IPS-20b (cell line): ENCODE measurements at regions not wholly inside any gene's neighbourhood (a gene's known extent, or its start where the extent isn't known, plus 50 kb on each side); places are given as distances from the start of the nearest gene placed in this dataset.

ENCODE experiments used
- H3K27ac ChIP-seq: one replicate; pipeline ENCODE4 v1.5.1; 2013; ENCODE audit warnings: low read length
- H3K27me3 ChIP-seq: 2 replicates; pipeline ENCODE4 v1.6.1; 2013; ENCODE audit warnings: mild to moderate bottlenecking, low read length, inconsistent platforms; ENCODE audit not compliant: insufficient read depth
- H3K36me3 ChIP-seq: 2 replicates; pipeline ENCODE4 v1.6.1; 2013; ENCODE audit warnings: low read depth, mild to moderate bottlenecking, inconsistent platforms, low read length, moderate library complexity; ENCODE audit not compliant: insufficient read depth
- H3K4me1 ChIP-seq: 2 replicates; pipeline ENCODE4 v1.6.1; 2013; ENCODE audit warnings: mild to moderate bottlenecking, control low read depth, inconsistent platforms, low read length, moderate library complexity; ENCODE audit not compliant: insufficient read depth
- H3K4me3 ChIP-seq: 2 replicates; pipeline ENCODE4 v1.5.1; 2013; ENCODE audit warnings: mild to moderate bottlenecking, low read length, inconsistent platforms
- H3K9ac ChIP-seq: 2 replicates; pipeline ENCODE4 v1.6.1; 2013; ENCODE audit warnings: low read depth, mild to moderate bottlenecking, inconsistent platforms, low read length, moderate library complexity
- H3K9me3 ChIP-seq: 2 replicates; pipeline ENCODE4 v1.6.1; 2013; ENCODE audit warnings: mild to moderate bottlenecking, low read depth, low read length, inconsistent platforms; ENCODE audit not compliant: insufficient read depth

DNA sequence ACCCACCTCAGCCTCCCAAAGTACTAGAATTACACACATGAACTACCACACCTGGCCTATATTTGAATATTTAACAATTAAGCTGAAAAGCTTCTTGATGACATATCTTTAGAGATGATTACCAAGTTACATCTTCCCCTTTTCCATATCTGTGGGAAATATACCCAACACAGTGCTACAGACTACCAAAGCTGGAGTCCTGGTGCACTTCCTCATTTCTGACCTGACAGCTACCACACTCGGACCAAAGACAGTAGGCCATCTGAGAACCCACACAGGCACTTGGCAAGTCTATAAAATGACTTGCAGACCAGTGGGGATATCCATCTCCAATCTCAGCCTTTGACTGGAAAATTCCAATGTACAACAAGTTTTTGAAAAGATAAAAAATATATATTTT is 270.4 kb upstream of the KLF14 start:
- no peak overlapping the region for H3K27ac ChIP-seq

DNA sequence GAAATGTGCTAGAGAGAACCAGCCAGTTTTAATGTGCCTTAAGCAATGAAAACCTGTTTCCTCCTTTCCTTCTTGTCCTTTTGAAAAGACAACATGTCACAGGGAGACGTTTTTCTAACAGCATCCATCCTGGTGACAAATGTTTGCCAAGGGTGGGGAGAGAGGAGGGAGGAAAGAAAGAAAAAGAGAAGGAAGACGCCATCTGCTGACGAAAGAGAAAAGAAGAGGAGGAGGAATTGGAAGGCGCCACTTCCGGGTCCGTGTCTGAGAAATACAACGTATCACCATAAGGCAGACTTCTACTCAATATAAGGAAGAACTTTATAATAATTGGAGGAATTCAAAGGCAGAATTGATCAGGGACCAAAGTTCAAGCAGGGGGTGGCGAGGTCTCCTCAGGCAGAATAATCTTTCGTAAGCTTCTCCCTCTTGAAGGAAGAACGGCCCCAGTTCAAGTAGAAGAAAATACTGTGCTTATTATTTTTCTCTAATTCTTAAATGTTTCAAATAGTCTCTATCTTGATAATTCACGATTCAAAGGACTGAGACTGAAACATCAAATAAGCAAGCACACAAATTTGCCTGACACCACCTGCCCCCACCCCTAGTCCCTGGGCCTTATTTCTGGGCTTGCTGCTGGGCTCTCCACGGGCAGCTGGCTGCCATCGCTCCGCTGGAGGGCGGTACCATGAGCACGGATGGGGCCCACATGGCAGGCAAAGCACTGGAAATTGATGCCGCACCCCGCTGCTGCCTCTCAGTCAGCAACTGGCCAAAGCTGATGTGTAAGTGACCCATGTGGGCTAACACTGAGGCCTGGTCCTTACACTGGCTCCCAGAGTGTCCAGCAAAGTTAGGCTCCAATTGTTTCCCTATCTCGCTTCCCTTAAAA is 273.7 kb upstream of the KLF14 start:
- Histone ChIP-seq H3K36me3 (no peaks in the 10 kb centered on the region), H3K9ac (no peak overlapping the region), H3K27me3 (no peaks in the 10 kb centered on the region), H3K27ac (no peak overlapping the region), H3K9me3 (0 out of 2 replicates have a peak, but pooled peaks cover under 1% of the 10 kb centered on the region), H3K4me3 (no peak overlapping the region), H3K4me1 (peaks cover 3% of the 10 kb centered on the region; the same call in 1 of the 2 replicates)

More for the DNA sequence above, 270.4 kb upstream of the KLF14 start:
- Histone ChIP-seq H3K4me3 (no peak overlapping the region), H3K27me3 (no peaks in the 10 kb centered on the region), H3K4me1 (peaks cover 4% of the 10 kb centered on the region), H3K36me3 (no peaks in the 10 kb centered on the region), H3K9me3 (peaks cover 4% of the 10 kb centered on the region; the same call in 1 of the 2 replicates), H3K9ac (no peak overlapping the region)

- Histone ChIP-seq H3K36me3 (no peaks in the 10 kb centered on the region), H3K9me3 (no peaks in the 10 kb centered on the region), H3K27ac (no peak overlapping the region), H3K4me3 (no peak overlapping the region), H3K27me3 (no peaks in the 10 kb centered on the region), H3K9ac (no peak overlapping the region), H3K4me1 (peaks cover 3% of the 10 kb centered on the region; the same call in 1 of the 2 replicates)
These were observed 275.1 kb upstream of the KLF14 start for GRCh38 chr7:131008840-131009711.

- Histone ChIP-seq H3K27ac (no peak overlapping the region), H3K27me3 (no peaks in the 10 kb centered on the region), H3K4me3 (no peak overlapping the region), H3K4me1 (peaks cover 3% of the 10 kb centered on the region; the same call in 1 of the 2 replicates), H3K9me3 (no peaks in the 10 kb centered on the region), H3K36me3 (no peaks in the 10 kb centered on the region), H3K9ac (no peak overlapping the region)
These were observed 276.2 kb upstream of the KLF14 start for GRCh38 chr7:131010029-131010716.

- no peaks in the 10 kb centered on the region for H3K27me3 ChIP-seq
- H3K9ac ChIP-seq = no peak overlapping the region
- H3K27ac ChIP-seq = no peak overlapping the region
- H3K36me3 ChIP-seq = no peaks in the 10 kb centered on the region
- H3K9me3 ChIP-seq = no peaks in the 10 kb centered on the region
- peaks cover 3% of the 10 kb centered on the region; the same call in 1 of the 2 replicates for H3K4me1 ChIP-seq
- H3K4me3 ChIP-seq = no peak overlapping the region
These were observed 276.9 kb upstream of the KLF14 start for GRCh38 chr7:131010717-131011431.

DNA sequence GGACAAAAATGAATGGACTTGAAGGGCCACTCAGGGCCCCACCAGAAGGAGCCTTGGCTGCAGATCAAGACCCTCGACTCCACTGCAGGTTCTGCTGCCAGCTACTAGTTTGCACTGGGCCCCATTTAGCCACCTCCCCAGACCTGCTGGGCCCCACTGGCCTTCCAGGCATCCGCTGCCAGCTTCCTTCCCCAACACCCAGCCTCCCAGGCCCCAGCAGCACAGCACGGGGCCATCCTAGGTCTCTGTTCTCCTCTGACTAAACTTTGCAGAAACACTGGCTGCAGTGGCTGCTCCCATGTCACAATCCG is 277.4 kb upstream of the KLF14 start:
- Histone ChIP-seq H3K4me1 (peaks cover 3% of the 10 kb centered on the region; the same call in 1 of the 2 replicates), H3K27ac (no peak overlapping the region), H3K9ac (no peak overlapping the region), H3K9me3 (no peaks in the 10 kb centered on the region), H3K36me3 (no peaks in the 10 kb centered on the region), H3K27me3 (no peaks in the 10 kb centered on the region), H3K4me3 (no peak overlapping the region)

DNA sequence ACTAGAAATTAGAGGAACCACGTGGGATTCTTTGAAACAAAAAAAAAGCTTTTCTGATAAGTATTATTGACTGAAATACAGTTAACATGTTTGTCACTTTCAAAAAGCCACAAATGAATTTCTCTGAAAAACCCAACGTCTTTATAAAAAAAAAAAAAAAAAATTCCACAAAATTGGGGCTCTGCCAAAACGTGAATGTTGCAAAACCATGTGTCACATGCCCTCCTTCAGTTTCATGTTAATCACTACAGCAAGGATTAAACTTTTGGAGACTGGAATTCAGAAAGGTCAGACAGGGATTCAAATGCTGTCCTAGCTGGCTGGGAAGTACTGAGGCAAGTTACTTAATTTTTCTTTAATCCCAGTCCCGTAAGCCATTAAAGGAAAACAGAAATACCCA is 278.0 kb upstream of the KLF14 start:
- Histone ChIP-seq H3K27ac (no peak overlapping the region), H3K4me3 (no peak overlapping the region), H3K36me3 (no peaks in the 10 kb centered on the region), H3K9me3 (no peaks in the 10 kb centered on the region), H3K9ac (no peak overlapping the region), H3K4me1 (peaks cover 3% of the 10 kb centered on the region; the same call in 1 of the 2 replicates), H3K27me3 (no peaks in the 10 kb centered on the region)

GRCh38 chr7:131012477-131013031 is 278.5 kb upstream of the KLF14 start:
- H3K9me3 ChIP-seq = no peaks in the 10 kb centered on the region
- H3K4me3 ChIP-seq = no peak overlapping the region
- no peaks in the 10 kb centered on the region for H3K36me3 ChIP-seq
- H3K9ac ChIP-seq = no peak overlapping the region
- peaks cover 3% of the 10 kb centered on the region; the same call in 1 of the 2 replicates for H3K4me1 ChIP-seq
- no peak overlapping the region for H3K27ac ChIP-seq
- H3K27me3 ChIP-seq = no peaks in the 10 kb centered on the region

GRCh38 chr7:131013716-131014115 is 279.7 kb upstream of the KLF14 start:
- Histone ChIP-seq H3K27me3 (no peaks in the 10 kb centered on the region), H3K9ac (no peak overlapping the region), H3K4me1 (no peaks in the 10 kb centered on the region), H3K27ac (no peak overlapping the region), H3K4me3 (no peak overlapping the region), H3K9me3 (no peaks in the 10 kb centered on the region), H3K36me3 (no peaks in the 10 kb centered on the region)

DNA sequence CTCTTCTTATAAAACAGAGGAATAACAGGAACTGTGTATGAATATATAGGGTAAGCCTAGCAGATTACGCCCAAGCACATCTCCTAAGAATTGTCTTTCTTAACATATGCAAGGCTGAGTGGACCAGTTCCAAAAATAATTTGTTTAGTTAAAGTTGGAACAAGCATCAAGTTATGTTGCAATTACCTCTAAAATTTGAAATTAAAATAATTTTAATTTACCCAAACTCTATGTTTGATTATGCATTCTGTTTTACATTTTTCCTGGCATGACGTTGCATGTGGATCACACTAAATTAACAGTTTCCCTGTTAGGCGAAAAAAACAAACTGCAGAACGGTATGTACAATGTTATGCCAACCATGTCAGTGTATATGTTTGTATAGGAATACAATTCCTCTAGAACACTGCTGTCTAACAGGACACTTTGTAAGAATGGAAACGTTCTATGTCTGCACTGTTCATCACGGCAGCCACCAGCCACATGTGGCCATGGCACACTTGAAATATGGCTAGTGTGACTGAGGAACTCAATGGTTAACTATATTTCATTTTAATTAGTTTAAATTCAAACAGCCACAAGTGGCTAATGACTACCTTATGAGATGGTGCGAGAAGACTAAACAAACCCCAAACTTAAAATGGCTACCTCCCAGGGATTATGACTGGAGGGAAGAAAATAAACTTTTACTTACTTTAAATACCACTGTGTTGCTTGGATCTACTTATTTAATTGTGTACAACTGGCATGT is 281.1 kb upstream of the KLF14 start:
- H3K36me3 ChIP-seq = no peaks in the 10 kb centered on the region
- no peaks in the 10 kb centered on the region for H3K4me1 ChIP-seq
- H3K27me3 ChIP-seq = no peaks in the 10 kb centered on the region
- H3K27ac ChIP-seq = no peak overlapping the region
- H3K4me3 ChIP-seq = no peak overlapping the region
- H3K9me3 ChIP-seq = no peaks in the 10 kb centered on the region
- no peak overlapping the region for H3K9ac ChIP-seq
